ENCODE measurements at regions not wholly inside any gene's neighbourhood (a gene's known extent, or its start where the extent isn't known, plus 50 kb on each side); places are given as distances from the start of the nearest gene placed in this dataset.

DNA sequence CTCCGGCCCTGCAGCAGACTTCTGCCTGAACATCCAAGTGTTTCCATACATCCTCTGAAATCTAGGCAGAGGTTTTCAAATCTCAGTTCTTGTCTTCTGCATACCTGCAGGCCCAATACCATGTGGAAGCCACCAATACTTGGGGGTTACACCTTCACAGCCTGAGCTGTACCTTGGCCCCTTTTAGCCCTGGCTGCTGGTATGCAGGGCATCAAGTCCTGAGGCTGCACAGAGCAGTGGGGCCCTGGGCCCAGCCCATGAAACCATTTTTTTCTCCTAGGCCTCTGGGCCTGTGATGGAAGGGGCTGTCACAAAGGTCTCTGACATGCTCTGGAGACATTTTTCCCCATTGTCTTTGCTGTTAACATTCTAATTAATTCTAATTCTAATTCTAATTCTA, 680.6 kb downstream of the ELAVL2 start:
- TF ChIP-seq, protein P1, sequence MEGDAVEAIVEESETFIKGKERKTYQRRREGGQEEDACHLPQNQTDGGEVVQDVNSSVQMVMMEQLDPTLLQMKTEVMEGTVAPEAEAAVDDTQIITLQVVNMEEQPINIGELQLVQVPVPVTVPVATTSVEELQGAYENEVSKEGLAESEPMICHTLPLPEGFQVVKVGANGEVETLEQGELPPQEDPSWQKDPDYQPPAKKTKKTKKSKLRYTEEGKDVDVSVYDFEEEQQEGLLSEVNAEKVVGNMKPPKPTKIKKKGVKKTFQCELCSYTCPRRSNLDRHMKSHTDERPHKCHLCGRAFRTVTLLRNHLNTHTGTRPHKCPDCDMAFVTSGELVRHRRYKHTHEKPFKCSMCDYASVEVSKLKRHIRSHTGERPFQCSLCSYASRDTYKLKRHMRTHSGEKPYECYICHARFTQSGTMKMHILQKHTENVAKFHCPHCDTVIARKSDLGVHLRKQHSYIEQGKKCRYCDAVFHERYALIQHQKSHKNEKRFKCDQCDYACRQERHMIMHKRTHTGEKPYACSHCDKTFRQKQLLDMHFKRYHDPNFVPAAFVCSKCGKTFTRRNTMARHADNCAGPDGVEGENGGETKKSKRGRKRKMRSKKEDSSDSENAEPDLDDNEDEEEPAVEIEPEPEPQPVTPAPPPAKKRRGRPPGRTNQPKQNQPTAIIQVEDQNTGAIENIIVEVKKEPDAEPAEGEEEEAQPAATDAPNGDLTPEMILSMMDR (IDR thresholded peaks at IDR 0.05): no peak
- TF ChIP-seq POLR2A (IDR thresholded peaks at IDR 0.05): no peak
